ENCODE measurements at regions not wholly inside any gene's neighbourhood (a gene's known extent, or its start where the extent isn't known, plus 50 kb on each side); places are given as distances from the start of the nearest gene placed in this dataset.

GRCh38 chr15:61457050-61457733 is 228.1 kb upstream of the RORA start:
- no peak for ATAC-seq
- Histone ChIP-seq H3K36me3 (no peaks in the 10 kb centered on the region), H3K27ac (no peak overlapping the region), H3K4me1 (no peaks in the 10 kb centered on the region), H3K27me3 (peaks cover 0 to 16% (median 0%) of the 10 kb centered on the region in 9 donors), H3K4me3 (no peak overlapping the region), H3K9me3 (peaks cover 0 to 8% (median 0%) of the 10 kb centered on the region in 12 donors)
- DNase-seq, result no peak
- no peak for TF ChIP-seq POLR2A (IDR thresholded peaks at IDR 0.05)
- no peak for TF ChIP-seq CTCF (IDR thresholded peaks at IDR 0.05)
- WGBS, 4 donors, result 86 to 95% (median 92%) methylated on average over 4 of the region's 4 CpGs
- intact Hi-C loops (cut with DNase I), result no loop called here

DNA sequence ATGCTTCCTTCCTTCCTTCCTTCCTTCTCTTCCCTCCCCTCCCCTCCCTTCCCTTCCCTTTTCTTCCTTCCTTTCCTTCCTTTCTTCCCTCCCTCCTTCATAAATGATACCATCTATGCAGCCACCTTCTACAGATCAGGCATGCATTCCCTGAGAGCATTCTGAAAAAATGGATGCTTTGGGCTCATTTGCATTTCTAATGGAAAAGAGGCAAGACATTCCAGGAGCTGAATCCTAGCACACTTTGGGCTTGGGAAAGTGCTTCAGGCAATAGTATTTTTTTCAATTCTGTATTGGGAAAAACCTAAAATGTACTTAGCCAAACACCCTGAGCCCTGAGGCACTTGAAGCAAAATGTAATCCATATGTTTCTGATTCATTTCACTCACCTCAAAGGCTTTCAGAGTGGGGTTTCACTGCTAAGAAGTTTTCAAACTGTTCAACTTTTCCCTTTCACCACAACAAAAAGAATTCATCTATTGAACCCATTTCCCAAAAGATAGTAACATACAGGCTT is 220.1 kb upstream of the RORA start:
- ATAC-seq, result no peak
- intact Hi-C loops (cut with DNase I), result no loop called here
- Histone ChIP-seq H3K27me3 (peaks cover 0 to 6% (median 0%) of the 10 kb centered on the region in 9 donors), H3K9me3 (peaks cover 0 to 11% (median 0%) of the 10 kb centered on the region in 12 donors), H3K27ac (no peak overlapping the region), H3K4me1 (no peaks in the 10 kb centered on the region), H3K36me3 (no peaks in the 10 kb centered on the region), H3K4me3 (no peak overlapping the region)
- no peak for DNase-seq
- TF ChIP-seq POLR2A (IDR thresholded peaks at IDR 0.05) (no peak), CTCF (IDR thresholded peaks at IDR 0.05) (no peak)

DNA sequence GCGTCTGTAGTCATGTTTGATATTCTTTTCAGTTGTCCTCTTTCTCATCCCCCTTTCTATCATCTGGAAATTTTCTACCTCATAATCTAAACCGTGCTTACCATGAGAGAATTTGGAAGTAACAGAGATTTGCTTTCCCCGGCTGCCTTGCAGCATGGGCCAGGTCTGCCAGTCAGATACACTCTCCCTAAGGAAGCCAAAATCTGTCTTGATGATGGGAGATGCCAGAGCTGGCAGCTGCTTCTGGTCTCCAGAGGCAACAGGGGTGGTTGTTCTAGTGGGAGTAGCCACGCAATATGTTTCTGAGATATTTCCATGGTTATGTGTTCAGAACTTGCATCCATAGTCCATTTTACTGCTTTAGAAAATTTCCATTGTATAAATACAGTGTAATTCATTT is 218.9 kb upstream of the RORA start:
- TF ChIP-seq POLR2A (IDR thresholded peaks at IDR 0.05) (no peak), CTCF (IDR thresholded peaks at IDR 0.05) (no peak)
- ATAC-seq (no peak), DNase-seq (no peak)
- Histone ChIP-seq H3K9me3 (peaks cover 0 to 10% (median 0%) of the 10 kb centered on the region in 12 donors), H3K4me3 (no peak overlapping the region), H3K27ac (no peak overlapping the region), H3K36me3 (no peaks in the 10 kb centered on the region), H3K4me1 (no peaks in the 10 kb centered on the region), H3K27me3 (peaks cover 0 to 6% (median 0%) of the 10 kb centered on the region in 9 donors)
- 62 to 79% (median 73%) methylated on average over 4 of the region's 4 CpGs for WGBS, 4 donors
- intact Hi-C loops (cut with DNase I), result no loop called here

- H3K36me3 ChIP-seq, result no peaks in the 10 kb centered on the region
- no peak for DNase-seq
- TF ChIP-seq POLR2A (IDR thresholded peaks at IDR 0.05) (no peak), CTCF (IDR thresholded peaks at IDR 0.05) (no peak)
- 63 to 75% (median 69%) methylated on average over 2 of the region's 2 CpGs for WGBS, 4 donors
- H3K9me3 ChIP-seq, result peaks cover 0 to 10% (median 0%) of the 10 kb centered on the region in 12 donors
- ATAC-seq, result no peak
- H3K27ac ChIP-seq, result no peak overlapping the region
- H3K27me3 ChIP-seq, result peaks cover 0 to 10% (median 0%) of the 10 kb centered on the region in 9 donors
- H3K4me1 ChIP-seq, result no peaks in the 10 kb centered on the region
- no peak overlapping the region for H3K4me3 ChIP-seq
- intact Hi-C loops (cut with DNase I), result no loop called here
These were observed 215.5 kb upstream of the RORA start for GRCh38 chr15:61444585-61444984.
